ENCODE measurements at regions not wholly inside any gene's neighbourhood (a gene's known extent, or its start where the extent isn't known, plus 50 kb on each side); places are given as distances from the start of the nearest gene placed in this dataset.
"Not testable (repeated sequence)": the region's sequence is repeated elsewhere in the genome, so short reads cannot be mapped to it uniquely, and the experiment has no call there.

DNA sequence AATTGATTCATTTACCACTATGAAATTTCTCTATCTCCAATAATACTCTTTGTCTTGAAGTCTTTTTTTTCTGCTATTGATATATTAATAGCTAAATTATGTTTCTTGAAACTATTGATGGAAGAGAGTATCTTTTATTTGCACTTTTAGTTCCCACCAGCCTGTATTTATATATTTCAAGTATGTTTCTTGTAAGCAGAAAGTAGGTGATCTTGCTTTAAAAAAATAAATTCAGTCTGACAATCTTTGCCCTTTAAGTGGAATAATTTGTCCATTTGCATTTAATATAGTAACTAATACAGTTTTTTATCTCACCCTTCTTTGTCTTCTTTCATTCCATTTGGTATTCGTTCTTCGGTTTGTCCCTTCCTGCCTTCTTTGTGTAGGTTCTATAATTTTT lies 790.5 kb downstream of the MCTP2 start:
- no peak for DNase-seq

GRCh38 chr15:95024351-95024750 lies 793.0 kb downstream of the MCTP2 start:
- DNase-seq, result no peak

- DNase-seq, result no peak
Measured at GRCh38 chr15:95025924-95026728, 794.8 kb downstream of the MCTP2 start.

DNA sequence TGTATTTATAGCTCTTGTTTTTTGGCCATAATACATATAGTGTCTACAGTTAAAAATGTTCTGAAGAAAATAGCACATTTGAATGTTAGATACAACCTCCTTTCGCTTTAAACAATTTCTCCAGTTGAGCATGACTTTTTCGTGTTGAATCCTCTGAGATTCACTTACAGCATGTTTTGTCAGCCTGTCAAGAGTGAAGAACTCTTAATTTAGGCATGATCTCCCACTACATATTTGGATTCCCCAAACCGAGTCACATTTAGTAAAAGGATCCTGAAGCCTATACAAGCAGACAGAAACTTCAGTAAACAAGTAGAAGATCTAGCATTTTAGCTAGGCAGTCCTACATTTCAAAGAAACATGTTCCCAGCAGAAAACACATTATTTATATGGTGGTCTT lies 796.6 kb downstream of the MCTP2 start:
- DNase-seq, result no peak

- no peak for DNase-seq
Measured at GRCh38 chr15:95032156-95032555, 800.8 kb downstream of the MCTP2 start.

DNA sequence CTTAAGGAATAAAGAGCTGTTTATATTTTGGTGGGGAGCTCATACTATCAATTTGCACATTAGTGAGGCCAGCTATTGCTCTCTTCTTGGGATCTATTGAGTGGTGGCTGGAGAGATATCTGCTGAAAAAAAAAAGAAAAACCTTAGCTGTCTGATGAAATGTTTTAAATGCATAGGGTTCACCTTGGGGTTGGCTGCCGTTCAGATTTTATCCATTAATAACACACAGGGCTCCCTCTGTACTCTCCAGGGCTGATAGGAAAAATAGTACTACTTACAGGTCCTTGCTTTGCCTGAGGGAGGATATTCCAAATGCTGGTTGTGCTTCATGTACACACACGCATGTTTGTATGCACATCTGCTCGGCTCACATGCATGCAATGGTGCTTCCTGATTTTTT lies 803.7 kb downstream of the MCTP2 start:
- no peak for DNase-seq

DNA sequence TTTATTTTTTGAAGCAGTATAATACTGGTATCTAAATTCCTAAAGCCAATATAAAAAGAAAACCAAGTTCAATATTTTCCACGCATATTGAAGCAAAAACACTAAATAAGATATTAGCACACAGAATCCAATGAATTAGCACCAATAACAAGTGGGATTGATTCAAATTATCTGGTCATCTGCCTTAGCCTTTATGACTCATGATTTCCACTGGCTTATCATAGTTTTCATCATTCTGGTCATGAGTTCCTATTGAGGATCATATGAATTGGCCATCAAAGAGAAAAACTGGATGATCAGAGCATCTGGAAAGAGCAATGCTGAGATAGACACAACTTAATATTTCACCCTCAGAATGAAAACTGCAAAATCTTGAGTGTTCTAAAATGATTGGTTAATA lies 809.9 kb downstream of the MCTP2 start:
- no peak for DNase-seq

- DNase-seq, result not testable (repeated sequence)
Measured at GRCh38 chr15:95043236-95043932, 812.0 kb downstream of the MCTP2 start.

DNA sequence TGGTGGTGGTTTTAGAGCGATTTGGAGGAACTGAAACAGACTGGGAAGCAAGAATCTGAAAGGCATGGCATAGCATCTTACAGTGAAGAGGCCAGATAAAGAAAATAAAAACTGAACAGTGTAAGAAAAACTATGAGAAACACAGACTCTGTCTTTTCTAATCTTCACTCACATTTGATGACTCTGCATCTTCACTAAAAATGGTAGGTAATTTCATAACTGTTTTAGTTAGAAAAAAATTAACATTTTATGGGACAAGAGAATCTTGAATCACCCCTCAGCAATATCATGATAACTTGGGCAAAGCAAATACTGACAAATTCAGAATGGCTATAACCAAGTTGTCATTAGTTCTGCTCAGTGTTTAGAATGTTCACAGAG lies 812.6 kb downstream of the MCTP2 start:
- DNase-seq, result no peak

GRCh38 chr15:95044745-95045417 lies 813.5 kb downstream of the MCTP2 start:
- no peak for DNase-seq

- no peak for DNase-seq
Measured at GRCh38 chr15:95051861-95052260, 820.5 kb downstream of the MCTP2 start.

DNA sequence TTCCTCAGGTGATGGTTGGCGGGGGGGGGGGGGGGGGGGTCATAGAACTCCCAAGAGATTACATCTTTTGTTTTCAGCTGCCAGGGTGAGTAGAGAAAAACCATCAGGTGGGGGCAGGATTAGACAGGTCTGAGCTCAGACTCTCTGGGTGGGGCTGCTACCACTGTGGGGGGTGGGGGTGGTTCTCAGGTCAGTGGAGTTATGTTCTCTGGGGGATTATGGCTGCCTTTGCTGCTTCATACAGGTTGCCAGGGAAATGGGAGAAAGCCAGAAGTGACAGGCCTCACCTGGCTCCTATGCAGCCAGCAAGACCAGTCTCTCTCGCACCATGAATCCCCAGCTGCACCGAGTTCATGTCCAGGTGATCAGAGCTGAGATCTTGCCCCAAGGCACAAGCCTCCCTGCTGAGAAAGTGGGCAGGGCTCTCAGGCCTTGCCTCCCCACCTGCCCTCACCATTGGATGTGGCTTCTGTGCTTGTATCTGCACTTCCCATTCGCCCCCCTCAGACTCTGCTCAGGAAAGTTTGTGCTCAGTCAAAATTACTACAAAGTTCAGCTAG lies 828.1 kb downstream of the MCTP2 start:
- no peak for DNase-seq

DNA sequence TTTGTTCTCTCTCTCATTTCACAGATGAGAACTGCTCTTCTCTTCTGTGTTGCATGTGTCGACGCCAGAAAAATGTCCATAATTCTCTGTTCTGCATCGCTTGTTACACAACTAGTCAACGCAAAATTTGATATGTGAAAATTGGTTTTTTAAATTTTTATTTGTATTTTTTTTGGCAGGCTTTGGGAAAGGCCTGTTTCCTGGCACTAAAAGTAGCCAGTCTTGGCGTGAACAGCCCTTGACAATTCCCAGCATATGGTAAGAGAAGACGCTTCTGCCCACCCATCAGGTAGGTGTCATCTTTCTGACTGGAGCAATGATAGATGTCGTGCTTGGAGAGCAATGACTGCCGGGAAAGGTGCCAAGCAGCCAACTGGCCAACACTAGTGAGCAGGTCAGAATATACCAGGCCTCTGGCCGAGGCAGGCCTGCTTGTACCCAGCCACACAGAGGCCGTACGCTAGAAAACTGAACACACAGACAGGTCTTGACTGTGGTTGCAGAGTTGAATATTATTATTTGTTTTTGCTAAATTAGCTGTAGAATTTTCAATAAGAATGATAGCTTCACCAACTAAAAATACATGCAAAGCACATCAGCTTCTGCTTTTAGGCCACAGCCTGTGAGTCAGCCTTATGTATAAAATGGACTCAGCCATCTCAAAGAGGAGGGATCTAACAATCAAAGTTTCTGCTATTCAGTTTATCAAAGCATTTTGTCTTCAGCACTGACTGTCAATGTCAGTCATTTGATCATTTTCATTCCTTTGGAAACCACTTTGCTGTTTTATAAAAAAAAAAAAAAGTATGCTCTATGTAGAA lies 837.5 kb downstream of the MCTP2 start:
- DNase-seq, result no peak

GRCh38 chr15:95075792-95076677 lies 844.7 kb downstream of the MCTP2 start:
- no peak for DNase-seq

DNA sequence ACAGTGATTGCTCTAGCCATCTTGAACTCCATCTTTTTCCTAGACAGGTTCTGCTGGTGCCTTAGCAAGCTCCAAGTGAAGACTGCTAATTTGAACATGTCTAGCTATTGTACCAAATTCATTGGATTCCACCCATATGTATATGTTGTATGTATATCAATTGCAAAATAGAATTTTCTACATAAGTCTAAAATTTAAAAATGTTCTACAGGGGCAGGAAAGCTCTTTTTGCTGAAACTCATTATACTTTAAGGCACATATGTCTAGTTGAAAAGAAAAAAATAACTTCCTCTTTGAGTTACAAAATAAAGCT lies 845.3 kb downstream of the MCTP2 start:
- DNase-seq, result no peak

GRCh38 chr15:95078003-95078402 lies 846.6 kb downstream of the MCTP2 start:
- DNase-seq, result no peak

DNA sequence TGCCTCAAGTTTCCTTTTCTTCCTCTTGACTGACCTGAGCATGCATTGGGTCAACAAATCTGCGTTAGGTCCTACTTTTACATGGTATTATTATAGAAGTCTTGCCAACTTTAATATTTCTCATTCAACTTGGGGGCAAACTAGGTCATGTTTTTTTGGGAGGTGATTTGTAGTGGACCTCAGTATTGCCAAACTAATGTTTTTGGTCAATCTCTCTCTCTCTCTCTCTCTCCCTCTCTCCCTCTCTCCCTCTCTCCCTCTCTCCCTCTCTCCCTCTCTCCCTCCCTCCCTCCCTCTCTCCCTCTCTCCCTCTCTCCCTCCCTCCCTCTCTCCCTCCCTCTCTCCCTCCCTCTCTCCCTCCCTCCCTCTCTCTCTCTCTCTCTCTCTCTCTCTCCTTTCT lies 848.9 kb downstream of the MCTP2 start:
- not testable (repeated sequence) for DNase-seq

DNA sequence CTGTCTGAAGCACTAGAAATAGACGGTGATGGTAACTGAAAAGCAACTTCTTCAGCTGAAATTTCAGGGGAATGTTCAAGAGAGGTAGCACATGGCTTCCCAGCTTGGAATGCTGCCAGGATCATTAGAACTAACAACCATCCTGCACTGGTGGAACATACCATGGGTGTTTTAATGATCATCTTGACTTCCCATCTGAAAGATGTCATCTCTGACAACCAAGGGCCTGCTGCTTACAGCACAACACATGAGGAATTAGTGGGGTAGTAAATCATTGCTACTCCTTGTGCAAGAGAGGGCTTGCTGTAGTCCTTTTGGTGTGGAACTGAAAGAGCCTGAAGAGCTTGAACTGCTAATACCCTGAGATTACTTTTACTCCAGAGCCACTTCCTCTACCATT lies 853.7 kb downstream of the MCTP2 start:
- no peak for DNase-seq

DNA sequence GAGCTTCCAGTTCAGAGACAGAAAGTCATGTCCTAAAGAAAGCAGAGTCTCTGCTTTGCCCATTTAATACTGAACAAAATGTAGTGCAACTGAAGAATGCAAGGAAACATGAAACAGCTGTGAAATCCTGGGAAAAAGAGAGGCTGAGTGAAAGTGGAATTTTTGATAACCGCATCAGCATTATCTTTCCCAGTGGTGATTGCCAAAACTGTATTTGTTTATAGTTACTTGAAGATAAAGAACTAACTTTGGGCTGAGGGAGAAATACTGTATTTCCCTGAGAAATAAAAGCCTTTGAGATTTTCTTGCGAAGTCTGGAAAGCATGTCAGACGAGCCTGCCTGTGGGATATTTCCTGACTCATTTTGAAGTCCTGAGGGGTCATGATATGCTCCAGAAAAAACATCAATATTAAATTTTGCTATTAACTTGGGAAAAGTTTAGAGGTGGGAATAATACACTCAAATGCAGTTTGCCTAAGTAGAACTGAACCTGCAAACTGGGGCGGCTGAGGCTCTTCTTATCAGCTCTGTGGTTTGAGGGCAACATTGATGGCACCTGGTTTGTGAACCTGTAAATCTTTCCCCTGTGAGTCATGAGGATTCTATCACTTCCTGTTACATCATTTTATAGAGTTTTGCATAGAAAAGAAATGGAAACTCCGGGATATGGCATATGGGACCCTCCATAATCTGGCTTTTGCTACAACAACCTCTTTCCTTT lies 855.3 kb downstream of the MCTP2 start:
- no peak for DNase-seq

GRCh38 chr15:95087253-95087609 lies 855.9 kb downstream of the MCTP2 start:
- no peak for DNase-seq

GRCh38 chr15:95091444-95091843 lies 860.1 kb downstream of the MCTP2 start:
- DNase-seq, result no peak
